SK-N-SH (cell line): ENCODE measurements at regions not wholly inside any gene's neighbourhood (a gene's known extent, or its start where the extent isn't known, plus 50 kb on each side); places are given as distances from the start of the nearest gene placed in this dataset.

ENCODE experiments used
- CTCF ChIA-PET: fragments of 300-600, 350-600 bp; formaldehyde crosslinking; extraction: SDS; loops from one replicate; lab custom pipeline; 2021; lab: Yijun Ruan, JAX
- POLR2A ChIA-PET: fragments of 350-600 bp; sonication (Branson Sonifier 250); formaldehyde crosslinking; extraction: SDS; loops from one replicate; lab custom pipeline; 2020; ENCODE audit warnings: antibody characterized with exemption, inconsistent platforms; lab: Yijun Ruan, JAX
- DNase-seq: peaks from one replicate; pipeline ENCODE4 v3.0.0; 2012
- H2AFZ ChIP-seq: fragments of 200-600 bp; sonication (generic); 2 replicates; pipeline ENCODE4 v1.8.1; 2016; ENCODE audit warnings: antibody characterized with exemption, mild to moderate bottlenecking, low read depth
- H3F3A ChIP-seq: fragments of 200-600 bp; sonication (generic); replicated peaks from 2 replicates; pipeline ENCODE3; 2016; ENCODE audit warnings: antibody characterized with exemption, mild to moderate bottlenecking; ENCODE audit not compliant: insufficient read depth
- H3K27ac ChIP-seq, 2 experiments: fragments of 200-500 bp in 1 of 2; fragments of 200-600 bp in 1 of 2; sonication (Bioruptor generic) in 1 of 2; sonication (generic), shearing (Covaris generic) in 1 of 2; 2 replicates each; pipeline versions ENCODE4 v1.5.1 to v1.6.1; 2014 to 2016; ENCODE audit warnings: low read depth in 2 of 2, inconsistent platforms in 1 of 2, low read length in 1 of 2, mild to moderate bottlenecking in 1 of 2, mixed read lengths in 1 of 2
- H3K27me3 ChIP-seq: fragments of 200-600 bp; sonication (generic), shearing (Covaris generic); 2 replicates; pipeline ENCODE4 v1.6.1; 2016; ENCODE audit warnings: mixed run types; ENCODE audit not compliant: insufficient read depth
- H3K36me3 ChIP-seq, 2 experiments: fragments of 200-500 bp in 1 of 2; fragments of 200-600 bp in 1 of 2; sonication (Bioruptor generic) in 1 of 2; sonication (generic) in 1 of 2; replicated peaks in 1 of 2; 2 replicates each; pipeline versions ENCODE3 to v1.5.1; 2014 to 2016; ENCODE audit warnings: low read length in 1 of 2, mild to moderate bottlenecking in 1 of 2; ENCODE audit not compliant: insufficient read depth in 2 of 2, control insufficient read depth in 1 of 2
- H3K4me1 ChIP-seq, 2 experiments: fragments of 200-500 bp in 1 of 2; fragments of 200-600 bp in 1 of 2; sonication (Bioruptor generic) in 1 of 2; sonication (generic), shearing (Covaris generic) in 1 of 2; 2 replicates each; pipeline versions ENCODE4 v1.5.1 to v1.6.1; 2014 to 2016; ENCODE audit warnings: low read depth in 1 of 2, low read length in 1 of 2, mixed run types in 1 of 2; ENCODE audit not compliant: insufficient read depth in 2 of 2, control insufficient read depth in 1 of 2
- H3K4me2 ChIP-seq: fragments of 200-600 bp; sonication (generic), shearing (Covaris generic); 2 replicates; pipeline ENCODE4 v1.6.1; 2017; ENCODE audit warnings: mixed run types
- H3K4me3 ChIP-seq, 2 experiments: fragments of 200-500 bp in 1 of 2; fragments of 200-600 bp in 1 of 2; sonication (Bioruptor generic) in 1 of 2; sonication (generic), shearing (Covaris generic) in 1 of 2; 2 replicates each; pipeline versions ENCODE4 v1.5.1 to v1.8.1; 2014 to 2016; ENCODE audit warnings: low read depth in 2 of 2, inconsistent platforms in 1 of 2, low read length in 1 of 2, mild to moderate bottlenecking in 1 of 2, mixed read lengths in 1 of 2, moderate library complexity in 1 of 2
- H3K79me2 ChIP-seq: fragments of 200-600 bp; sonication (generic); 2 replicates; pipeline ENCODE4 v1.8.1; 2017; ENCODE audit warnings: mild to moderate bottlenecking; ENCODE audit not compliant: insufficient read depth
- H3K9ac ChIP-seq: fragments of 200-600 bp; sonication (generic); 2 replicates; pipeline ENCODE4 v1.6.1; 2017; ENCODE audit warnings: mixed run types
- H3K9me2 ChIP-seq: fragments of 200-600 bp; sonication (generic); 2 replicates; pipeline ENCODE4 v1.6.1; 2017; ENCODE audit warnings: mixed run types
- H3K9me3 ChIP-seq: fragments of 200-600 bp; sonication (generic); 2 replicates; pipeline ENCODE4 v1.6.1; 2017; ENCODE audit warnings: mixed run types, mild to moderate bottlenecking, moderate library complexity
- H4K20me1 ChIP-seq: fragments of 200-600 bp; sonication (generic); 2 replicates; pipeline ENCODE4 v1.6.1; 2017; ENCODE audit warnings: mild to moderate bottlenecking, mixed run types; ENCODE audit not compliant: insufficient read depth
- ELF1 ChIP-seq: IDR thresholded peaks from 2 replicates; pipeline ENCODE4 v1.4.0; 2012
- EP300 ChIP-seq, 2 experiments: IDR thresholded peaks; 2 replicates each; pipeline versions ENCODE4 v1.4.0 to v1.6.1; 2012; ENCODE audit warnings: borderline replicate concordance in 1 of 2, low read depth in 1 of 2, low read length in 1 of 2
- FOXJ3 ChIP-seq: sonication (generic); formaldehyde crosslinking; IDR thresholded peaks from 2 replicates; pipeline ENCODE4 v1.5.1; 2020; ENCODE audit warnings: mild to moderate bottlenecking, missing genetic modification reagents
- FOXM1 ChIP-seq: IDR thresholded peaks from 2 replicates; pipeline ENCODE4 v1.4.0; 2012; ENCODE audit warnings: low read depth, mild to moderate bottlenecking
- GABPA ChIP-seq: IDR thresholded peaks from 2 replicates; pipeline ENCODE4 v1.4.0; 2012; ENCODE audit warnings: low read depth, mild to moderate bottlenecking
- GATA2 ChIP-seq: sonication (generic); formaldehyde crosslinking; IDR thresholded peaks from 2 replicates; pipeline ENCODE4 v1.5.0; 2020; ENCODE audit warnings: mild to moderate bottlenecking, missing genetic modification reagents
- IRF3 ChIP-seq: fragments of 150-350 bp; IDR thresholded peaks from 2 replicates; pipeline ENCODE4 v1.6.1; 2016; ENCODE audit warnings: mild to moderate bottlenecking, low read depth, low read length
- JUND ChIP-seq: IDR thresholded peaks from 2 replicates; pipeline ENCODE4 v1.4.0; 2012
- MXI1 ChIP-seq: IDR thresholded peaks from 2 replicates; pipeline ENCODE4 v1.6.1; 2012; ENCODE audit warnings: mild to moderate bottlenecking, low read depth, low read length, improper control_type of control experiment
- NFIC ChIP-seq: IDR thresholded peaks from 2 replicates; pipeline ENCODE4 v1.4.0; 2012; ENCODE audit warnings: borderline replicate concordance
- NRF1 ChIP-seq: IDR thresholded peaks from 2 replicates; pipeline ENCODE4 v1.6.1; 2012; ENCODE audit warnings: low read depth, mild to moderate bottlenecking, low read length
- PBX3 ChIP-seq: IDR thresholded peaks from 2 replicates; pipeline ENCODE4; 2012
- RCOR1 ChIP-seq: fragments of 150-350 bp; IDR thresholded peaks from 2 replicates; pipeline ENCODE4 v1.6.1; 2017; ENCODE audit warnings: antibody characterized with exemption, low read length
- REST ChIP-seq: IDR thresholded peaks from 2 replicates; pipeline ENCODE4 v1.6.1; 2012; ENCODE audit warnings: mild to moderate bottlenecking, low read depth, low read length, moderate library complexity
- RXRA ChIP-seq: IDR thresholded peaks from 2 replicates; pipeline ENCODE4 v1.4.0; 2012; ENCODE audit warnings: low read depth, mild to moderate bottlenecking, borderline replicate concordance
- SMC3 ChIP-seq: IDR thresholded peaks from 2 replicates; pipeline ENCODE4 v1.6.1; 2012; ENCODE audit warnings: low read depth, low read length, improper control_type of control experiment
- TCF12 ChIP-seq: IDR thresholded peaks from 2 replicates; pipeline ENCODE4 v1.4.0; 2012
- USF2 ChIP-seq: fragments of 150-350 bp; IDR thresholded peaks from 2 replicates; pipeline ENCODE4 v1.6.1; 2017; ENCODE audit warnings: antibody characterized with exemption, low read length, low read depth, borderline replicate concordance
- YY1 ChIP-seq: IDR thresholded peaks from 2 replicates; pipeline ENCODE4 v1.4.0; 2012; ENCODE audit warnings: low read depth, mild to moderate bottlenecking
- ZBTB33 ChIP-seq: IDR thresholded peaks from 2 replicates; pipeline ENCODE4 v1.4.0; 2012; ENCODE audit warnings: low read depth, borderline replicate concordance
- WGBS: methylation state at CpG from one replicate; pipeline ENCODE4 v1.1.6; 2017; ENCODE audit warnings: low lambda C conversion rate; 5-methylcytosine and 5-hydroxymethylcytosine counted together

GRCh38 chr3:5579139-5579602 is 391.7 kb downstream of the EDEM1 start:
- CTCF ChIA-PET: no interaction called here
- no peaks in the 10 kb centered on the region for H3K36me3 ChIP-seq
- no peak overlapping the region for H3K4me3 ChIP-seq
- TF ChIP-seq IRF3 (no peak), FOXJ3 (CRISPR knock-in tag) (no peak), PBX3 (no peak), YY1 (no peak), USF2 (no peak), MXI1 (no peak), NFIC (no peak), NRF1 (no peak), SMC3 (no peak), EP300 (IDR thresholded peaks at IDR 0.05; ENCODE audit: borderline replicate concordance in 1 of 2, low read depth in 1 of 2, low read length in 1 of 2) (no peak), REST (no peak), FOXM1 (no peak), TCF12 (no peak), JUND (no peak), ZBTB33 (no peak), GATA2 (CRISPR knock-in tag) (no peak), RCOR1 (no peak), ELF1 (no peak), GABPA (no peak), RXRA (no peak)
- no peak for DNase-seq
- H3K4me1 ChIP-seq: no peaks in the 10 kb centered on the region
- H3K9me3 ChIP-seq: no peaks in the 10 kb centered on the region
- H2AFZ ChIP-seq: no peak overlapping the region
- 0% methylated on average over 2 of the region's 2 CpGs for WGBS
- POLR2A ChIA-PET: no interaction called here
- no peak overlapping the region for H3K4me2 ChIP-seq
- no peak overlapping the region for H3K9ac ChIP-seq
- H3F3A ChIP-seq: no peaks in the 10 kb centered on the region
- no peaks in the 10 kb centered on the region for H3K9me2 ChIP-seq
- H4K20me1 ChIP-seq: no peaks in the 10 kb centered on the region
- no peaks in the 10 kb centered on the region for H3K27me3 ChIP-seq
- no peaks in the 10 kb centered on the region for H3K79me2 ChIP-seq
- no peak overlapping the region for H3K27ac ChIP-seq
